GM10266 (cell line): ENCODE measurements at regions not wholly inside any gene's neighbourhood (a gene's known extent, or its start where the extent isn't known, plus 50 kb on each side); places are given as distances from the start of the nearest gene placed in this dataset.

Experiments
- DNase-seq: peaks from one replicate; pipeline ENCODE4 v3.0.0; 2012; ENCODE audit errors: extremely low spot score
- CTCF ChIP-seq: IDR thresholded peaks from 2 replicates; pipeline ENCODE4 v1.5.1; 2012; ENCODE audit warnings: mild to moderate bottlenecking, low read depth; ENCODE audit not compliant: control insufficient read depth, insufficient read depth; ENCODE audit errors: missing control alignments

- TF ChIP-seq CTCF: no peak
- DNase-seq: no peak
Measured at GRCh38 chr1:34648501-34648900, 106.3 kb upstream of the GJB5 start.

GRCh38 chr1:34650090-34650489 is 104.8 kb upstream of the GJB5 start:
- DNase-seq: no peak
- TF ChIP-seq CTCF: no peak

- no peak for DNase-seq
- no peak for TF ChIP-seq CTCF
Measured at GRCh38 chr1:34650800-34651199, 104.0 kb upstream of the GJB5 start.

GRCh38 chr1:34653110-34653509 is 101.7 kb upstream of the GJB5 start:
- no peak for DNase-seq
- no peak for TF ChIP-seq CTCF

- DNase-seq: no peak
- no peak for TF ChIP-seq CTCF
Measured at GRCh38 chr1:34655206-34655874, 99.5 kb upstream of the GJB5 start.

- DNase-seq: no peak
- TF ChIP-seq CTCF: no peak
Measured at GRCh38 chr1:34655875-34656240, 99.0 kb upstream of the GJB5 start.

- TF ChIP-seq CTCF: no peak
- no peak for DNase-seq
Measured at GRCh38 chr1:34656299-34656698, 98.5 kb upstream of the GJB5 start.
